GM12865 (cell line): ENCODE measurements at regions not wholly inside any gene's neighbourhood (a gene's known extent, or its start where the extent isn't known, plus 50 kb on each side); places are given as distances from the start of the nearest gene placed in this dataset.

Source experiments
- DNase-seq: peaks from one replicate; pipeline ENCODE4 v3.0.0; 2010; ENCODE audit warnings: low read depth
- H3K4me3 ChIP-seq: 2 replicates; pipeline ENCODE4 v1.5.1; 2011; ENCODE audit warnings: mild to moderate bottlenecking, low read depth, low read length, control low read depth
- CTCF ChIP-seq: IDR thresholded peaks from 2 replicates; pipeline ENCODE4 v1.5.1; 2011; ENCODE audit warnings: low read length, control low read depth, low read depth, inconsistent platforms; ENCODE audit not compliant: insufficient read depth; ENCODE audit errors: missing control alignments

- H3K4me3 ChIP-seq, result no peak overlapping the region
- no peak for DNase-seq
- TF ChIP-seq CTCF, result no peak
Observed at GRCh38 chr3:153829606-153830170, 291.5 kb upstream of the ARHGEF26 start.

- DNase-seq, result no peak
- H3K4me3 ChIP-seq, result no peak overlapping the region
- TF ChIP-seq CTCF, result no peak
Observed at GRCh38 chr3:153830552-153830951, 290.6 kb upstream of the ARHGEF26 start.

- DNase-seq, result peak; percentile 18
- no peak overlapping the region for H3K4me3 ChIP-seq
- TF ChIP-seq CTCF, result peak; percentile 9
Observed at GRCh38 chr3:153835540-153835939, 285.6 kb upstream of the ARHGEF26 start.

GRCh38 chr3:153840487-153840886 lies 280.7 kb upstream of the ARHGEF26 start:
- no peak for TF ChIP-seq CTCF
- no peak overlapping the region for H3K4me3 ChIP-seq
- no peak for DNase-seq

- H3K4me3 ChIP-seq, result no peak overlapping the region
- DNase-seq, result no peak
- TF ChIP-seq CTCF, result no peak
Observed at GRCh38 chr3:153843994-153844393, 277.2 kb upstream of the ARHGEF26 start.

GRCh38 chr3:153845311-153845710 lies 275.9 kb upstream of the ARHGEF26 start:
- TF ChIP-seq CTCF, result no peak
- H3K4me3 ChIP-seq, result no peak overlapping the region
- DNase-seq, result no peak

GRCh38 chr3:153848702-153849101 lies 272.5 kb upstream of the ARHGEF26 start:
- DNase-seq, result no peak
- no peak for TF ChIP-seq CTCF
- H3K4me3 ChIP-seq, result no peak overlapping the region
